GM21825 (cell line): ENCODE measurements at regions not wholly inside any gene's neighbourhood (a gene's known extent, or its start where the extent isn't known, plus 50 kb on each side); places are given as distances from the start of the nearest gene placed in this dataset.

Experiments
- ATAC-seq: cut with Tn5 transposase; IDR thresholded peaks from one replicate; pipeline ENCODE4 v1.9.1; 2021; ENCODE audit warnings: mild to moderate bottlenecking, moderate library complexity; ENCODE audit not compliant: unreplicated experiment

DNA sequence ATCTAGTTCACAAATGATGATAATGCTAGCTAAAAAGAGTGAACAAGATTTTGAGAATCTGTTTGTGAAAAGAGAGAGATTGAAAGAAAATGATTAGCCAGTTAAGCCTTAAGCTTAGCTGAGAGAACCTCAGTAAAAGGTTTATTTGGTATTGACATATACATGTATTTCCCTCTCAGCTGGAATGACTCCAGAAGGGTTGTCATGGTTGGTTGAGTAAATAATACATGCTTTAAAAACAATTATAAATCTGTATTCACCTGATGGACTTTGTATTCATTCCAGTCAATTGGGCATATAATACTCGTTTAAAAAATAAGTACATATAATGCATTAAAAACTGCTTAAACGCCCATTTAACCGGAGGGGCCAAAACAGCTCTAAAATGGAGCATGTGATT lies 181.4 kb downstream of the GRB14 start:
- ATAC-seq = no peak

- no peak for ATAC-seq
Observed at GRCh38 chr2:164439235-164439634, 182.0 kb downstream of the GRB14 start.

DNA sequence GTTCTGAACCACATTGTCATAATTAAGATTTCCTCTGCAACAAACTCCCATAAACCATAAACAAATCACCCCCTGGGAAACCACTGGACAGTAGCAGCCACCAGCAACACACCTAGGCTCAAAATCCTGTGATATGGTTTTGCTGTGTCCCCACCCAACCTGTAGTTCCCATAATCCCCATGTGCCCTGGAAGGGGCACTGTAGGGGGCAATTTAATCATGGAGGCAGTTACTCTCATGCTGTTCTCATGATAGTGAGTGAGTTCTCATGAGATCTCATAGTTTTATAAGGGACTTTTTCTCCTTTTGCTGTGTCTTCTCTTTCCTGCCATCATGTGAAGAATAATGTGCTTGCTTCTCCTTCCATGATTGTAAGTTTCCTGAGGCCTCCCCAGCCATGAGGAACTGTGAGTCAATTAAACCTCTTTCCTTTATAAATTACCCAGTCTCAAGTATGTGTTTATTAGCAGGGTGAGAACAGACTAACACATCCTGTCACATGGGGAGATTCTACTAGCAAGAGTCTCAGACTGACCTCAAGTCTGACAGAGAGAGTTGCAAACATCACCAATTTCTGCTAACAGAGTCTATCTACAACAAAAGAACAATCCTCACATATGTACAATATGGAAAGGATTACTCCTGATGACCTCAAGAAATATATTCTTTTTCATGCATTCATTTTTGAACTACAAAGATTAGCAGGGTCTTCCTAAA lies 182.6 kb downstream of the GRB14 start:
- ATAC-seq = no peak

DNA sequence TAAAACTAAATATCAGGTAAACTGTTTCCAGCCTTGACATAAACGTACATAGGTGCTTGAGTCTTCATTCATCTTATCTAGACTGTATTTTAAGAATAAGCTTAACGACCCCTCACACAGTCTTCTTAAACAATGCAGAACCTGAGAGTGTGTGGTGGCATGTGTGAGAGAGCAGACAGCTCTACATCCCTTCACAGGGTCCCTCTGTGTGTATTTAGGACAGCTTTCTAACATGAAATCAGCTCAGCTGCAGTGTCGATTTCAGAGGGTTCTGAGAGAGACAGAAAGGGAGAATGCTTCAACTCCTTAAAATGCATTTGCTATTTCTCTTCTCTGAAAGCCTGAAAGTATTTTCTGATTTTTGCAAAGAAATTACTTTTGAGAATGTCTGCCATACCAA lies 185.2 kb downstream of the GRB14 start:
- no peak for ATAC-seq

DNA sequence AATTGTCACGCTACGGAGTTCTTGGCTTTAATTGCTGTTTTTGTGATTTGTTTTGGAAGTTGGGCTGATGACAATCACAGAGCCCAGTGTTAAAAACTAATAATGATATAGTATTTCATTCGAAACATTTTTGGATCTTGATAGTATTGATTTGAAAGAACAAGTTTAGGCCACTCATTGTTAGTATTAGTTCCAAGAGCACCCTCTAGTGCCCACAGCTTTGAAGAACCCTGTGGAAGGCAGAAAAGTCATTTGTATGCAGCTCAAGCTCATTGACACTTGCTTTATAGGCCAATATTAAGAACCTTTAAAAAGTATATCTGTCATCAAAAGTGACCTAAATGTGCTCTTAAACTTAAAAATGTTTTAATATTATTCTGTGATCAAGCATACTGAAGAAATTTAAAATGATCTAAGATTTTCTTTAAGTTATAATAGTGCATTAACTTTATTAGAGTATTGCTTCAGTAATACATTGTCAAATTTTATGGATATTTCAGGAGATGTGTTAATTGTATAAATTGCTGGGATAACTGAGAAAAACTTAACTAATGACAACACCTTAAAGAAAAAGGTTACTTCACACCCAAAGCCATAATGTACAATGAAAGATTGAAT lies 191.0 kb downstream of the GRB14 start:
- no peak for ATAC-seq

GRCh38 chr2:164429354-164429753 lies 191.9 kb downstream of the GRB14 start:
- ATAC-seq = no peak

DNA sequence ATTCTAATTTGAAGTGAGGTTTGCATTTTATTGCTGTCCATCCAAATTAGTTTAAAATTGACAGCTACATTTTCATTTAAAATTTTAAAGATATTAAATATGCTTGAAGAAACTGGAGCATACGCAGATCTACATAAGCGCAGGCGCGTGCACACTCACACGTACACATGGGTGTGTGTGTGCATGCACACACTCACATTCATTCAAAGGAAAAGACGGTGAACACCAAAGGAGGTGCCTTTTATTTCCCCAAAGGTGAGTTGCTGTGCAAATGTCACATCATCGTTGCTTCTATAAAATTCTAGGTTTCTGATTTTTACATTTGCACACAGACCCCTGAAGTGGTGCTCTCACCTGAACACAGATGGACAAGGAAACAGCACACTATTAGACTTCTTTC lies 194.2 kb downstream of the GRB14 start:
- ATAC-seq = no peak

- ATAC-seq = no peak
Observed at GRCh38 chr2:164420787-164421186, 200.5 kb downstream of the GRB14 start.

GRCh38 chr2:164412831-164413230 lies 208.5 kb downstream of the GRB14 start:
- ATAC-seq = no peak

- ATAC-seq = no peak
Observed at GRCh38 chr2:164389411-164389810, 231.9 kb downstream of the GRB14 start.

- ATAC-seq = peak; percentile 88
Observed at GRCh38 chr2:164388511-164388910, 232.8 kb downstream of the GRB14 start.

DNA sequence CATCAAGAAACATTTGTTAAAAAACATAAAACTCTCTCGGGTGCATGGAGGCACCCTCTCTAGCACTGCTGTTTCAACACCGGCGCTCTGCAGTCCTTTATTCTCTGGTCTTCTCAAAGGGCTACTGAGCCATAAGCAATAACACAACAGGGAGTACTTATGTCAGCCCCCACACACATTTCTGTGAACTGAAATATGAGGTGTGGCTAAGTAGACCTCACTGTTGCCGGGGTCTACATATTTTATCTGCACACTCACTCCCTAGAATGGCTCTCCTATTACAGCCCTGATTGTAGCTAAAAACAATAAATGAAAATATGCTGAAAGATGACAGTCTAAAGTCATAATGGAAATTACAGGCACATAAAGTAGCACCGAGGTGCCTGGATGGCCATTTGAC lies 235.1 kb downstream of the GRB14 start:
- no peak for ATAC-seq

- no peak for ATAC-seq
Observed at GRCh38 chr2:164384434-164384833, 236.8 kb downstream of the GRB14 start.

GRCh38 chr2:164371916-164372315 lies 249.4 kb downstream of the GRB14 start:
- ATAC-seq = no peak

- no peak for ATAC-seq
Observed at GRCh38 chr2:164369366-164369765, 251.9 kb downstream of the GRB14 start.

DNA sequence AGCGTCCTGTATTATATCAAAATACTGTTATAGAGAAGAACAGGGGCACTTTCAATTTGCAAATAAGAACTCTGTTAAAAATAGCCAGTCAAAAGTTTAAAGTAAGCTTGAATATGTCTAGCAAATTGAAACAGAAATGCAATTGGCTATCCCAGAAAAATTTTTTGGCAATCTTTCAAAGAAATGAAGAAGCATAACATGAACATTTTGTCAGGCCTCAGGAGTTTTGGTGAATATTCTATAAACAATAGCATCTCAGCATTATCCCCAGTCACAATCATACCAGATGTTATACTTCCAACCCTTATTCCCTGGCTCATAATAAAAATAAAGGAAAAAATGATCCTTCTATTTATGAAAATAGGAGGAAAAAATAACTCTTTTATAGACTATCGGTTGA lies 252.4 kb downstream of the GRB14 start:
- no peak for ATAC-seq

GRCh38 chr2:164363646-164364045 lies 257.6 kb downstream of the GRB14 start:
- no peak for ATAC-seq

DNA sequence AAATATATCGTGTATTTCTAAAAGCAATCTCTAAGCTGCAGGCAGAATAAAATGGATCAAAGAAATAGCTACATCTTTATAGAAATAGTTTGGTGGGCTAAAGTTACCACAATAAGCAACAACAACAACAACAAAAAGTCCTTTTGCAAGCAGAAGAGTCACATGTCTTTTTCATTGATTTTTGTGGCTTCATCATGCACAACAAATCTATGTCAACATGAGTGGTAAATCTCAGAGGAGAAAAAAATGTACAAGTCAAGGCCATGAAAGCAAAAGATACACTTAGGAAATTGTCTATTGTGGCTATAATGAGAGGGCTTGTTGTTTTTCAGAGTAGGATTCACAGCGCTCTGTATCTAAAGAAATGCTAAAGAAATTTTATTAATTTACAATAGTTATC lies 269.7 kb downstream of the GRB14 start:
- ATAC-seq = no peak

DNA sequence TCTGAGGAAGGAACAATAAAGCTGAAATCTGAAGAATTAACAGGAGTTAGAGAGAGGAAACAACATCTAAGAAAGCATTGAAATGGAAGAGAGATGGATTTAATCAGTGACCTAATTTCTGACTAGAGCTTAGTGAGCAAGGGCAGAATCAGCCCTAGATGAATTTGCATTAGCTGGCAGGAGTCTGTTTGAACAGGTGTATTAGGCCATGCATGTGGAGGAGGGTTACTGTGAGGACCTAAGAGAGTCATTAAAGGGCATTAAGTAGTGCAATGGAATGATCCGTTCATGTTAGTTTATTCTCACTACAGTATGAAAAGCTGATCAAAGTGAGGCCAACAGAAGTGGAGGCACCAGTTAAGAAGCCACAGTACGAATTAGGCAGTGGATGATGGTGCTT lies 285.3 kb downstream of the GRB14 start:
- ATAC-seq = no peak

GRCh38 chr2:164335128-164335527 lies 286.2 kb downstream of the GRB14 start:
- no peak for ATAC-seq

DNA sequence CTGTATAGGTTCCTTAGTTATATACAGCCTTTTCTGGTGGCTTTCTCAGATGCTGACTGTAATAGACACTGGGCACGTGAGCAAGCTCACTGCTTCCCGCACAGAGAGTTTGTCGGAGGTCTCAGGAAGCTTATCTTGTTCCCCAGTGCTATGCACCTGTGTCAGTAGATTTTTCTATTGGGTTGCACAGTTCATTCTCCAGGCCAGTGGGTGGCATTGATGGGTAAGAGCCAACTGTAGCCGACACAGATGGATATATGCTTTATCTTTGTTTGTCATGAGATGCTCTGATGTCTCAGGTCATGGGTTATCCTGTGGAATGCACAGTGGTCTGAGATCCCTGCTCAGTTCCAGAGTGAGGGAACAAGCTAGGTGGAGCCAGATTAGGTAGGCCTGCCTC lies 293.0 kb downstream of the GRB14 start:
- no peak for ATAC-seq

DNA sequence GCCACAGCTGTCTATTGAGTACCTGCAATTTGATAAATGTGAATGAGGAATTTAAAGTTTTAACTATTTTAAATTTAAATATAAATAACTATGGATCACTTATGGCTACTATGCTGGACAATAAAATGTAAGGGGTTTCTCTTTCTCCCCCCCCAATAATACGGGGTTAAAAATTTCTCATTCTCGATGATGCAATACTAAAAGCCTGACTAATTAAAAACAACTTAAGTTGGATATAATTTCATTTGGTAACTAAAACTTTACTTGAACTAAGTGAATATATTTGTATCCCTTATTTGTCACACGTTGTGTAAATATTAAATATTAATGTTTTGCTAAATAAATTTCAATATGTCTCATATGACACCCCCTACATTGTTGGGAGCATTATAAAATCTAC lies 297.3 kb downstream of the GRB14 start:
- ATAC-seq = no peak

DNA sequence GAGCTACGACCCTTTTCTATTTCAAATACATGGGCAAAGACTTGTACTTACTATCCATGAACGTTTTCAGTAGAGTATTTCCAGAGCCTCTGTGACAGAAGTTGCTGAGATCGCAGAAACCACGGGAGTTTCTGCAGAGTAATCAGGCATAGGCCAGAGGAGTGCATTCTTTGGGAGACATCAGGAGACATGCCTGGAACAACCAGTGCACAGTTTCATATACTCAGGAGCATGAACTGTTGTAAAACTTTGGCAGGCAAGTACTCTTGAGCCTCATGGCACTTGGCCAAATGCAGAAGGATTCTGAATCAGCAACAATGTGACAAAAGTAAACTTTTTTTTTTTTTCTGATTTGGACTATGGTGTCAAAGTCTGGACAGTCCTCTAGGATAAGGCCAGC lies 307.1 kb downstream of the GRB14 start:
- no peak for ATAC-seq
